BE2C (cell line): ENCODE measurements at regions not wholly inside any gene's neighbourhood (a gene's known extent, or its start where the extent isn't known, plus 50 kb on each side); places are given as distances from the start of the nearest gene placed in this dataset.

ENCODE experiments used
- DNase-seq: peaks from one replicate; pipeline ENCODE4 v3.0.0-alpha.2; 2020
- H3K27me3 ChIP-seq: fragments of 250-450 bp; sonication (Bioruptor Pico); 2 replicates; pipeline ENCODE4 v1.5.1; 2020; ENCODE audit warnings: mild to moderate bottlenecking
- H3K36me3 ChIP-seq: fragments of 250-450 bp; sonication (Bioruptor Pico); 2 replicates; pipeline ENCODE4 v1.5.1; 2020; ENCODE audit warnings: mild to moderate bottlenecking
- H3K4me1 ChIP-seq: fragments of 250-450 bp; sonication (Bioruptor Pico); 2 replicates; pipeline ENCODE4 v1.5.1; 2020
- H3K4me3 ChIP-seq: 2 replicates; pipeline ENCODE4 v1.5.1; 2011; ENCODE audit warnings: low read depth, low read length
- H3K9me3 ChIP-seq: fragments of 250-450 bp; sonication (Bioruptor Pico); 2 replicates; pipeline ENCODE4 v1.5.1; 2020
- CTCF ChIP-seq: IDR thresholded peaks from 2 replicates; pipeline ENCODE4 v1.5.1; 2012; ENCODE audit warnings: mild to moderate bottlenecking, low read depth, low read length

DNA sequence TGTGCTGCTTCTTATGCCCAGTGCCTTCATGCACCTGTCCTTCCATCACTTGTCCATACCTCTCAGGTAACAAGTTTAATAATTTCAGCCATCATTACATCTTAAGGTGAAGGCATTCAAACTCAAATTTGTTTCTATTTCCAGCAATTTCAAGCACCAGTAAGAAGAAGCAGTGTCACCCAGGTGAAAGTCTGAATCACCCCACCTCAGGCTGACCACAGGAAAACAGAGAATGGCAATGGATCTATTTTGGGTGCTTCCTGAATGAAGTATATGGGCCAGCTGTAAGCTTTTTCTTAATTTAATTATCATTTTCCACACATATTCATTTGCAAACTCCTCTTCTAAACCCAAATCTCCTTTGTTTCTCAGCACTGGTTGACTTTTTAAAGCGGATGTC lies 372.7 kb upstream of the SOX11 start:
- no peaks in the 10 kb centered on the region for H3K9me3 ChIP-seq
- no peaks in the 10 kb centered on the region for H3K27me3 ChIP-seq
- no peaks in the 10 kb centered on the region for H3K36me3 ChIP-seq
- H3K4me3 ChIP-seq: no peak overlapping the region
- no peak for DNase-seq
- TF ChIP-seq CTCF: no peak
- H3K4me1 ChIP-seq: no peaks in the 10 kb centered on the region

GRCh38 chr2:5322396-5322795 lies 369.8 kb upstream of the SOX11 start:
- no peak for TF ChIP-seq CTCF
- no peaks in the 10 kb centered on the region for H3K4me1 ChIP-seq
- H3K9me3 ChIP-seq: no peaks in the 10 kb centered on the region
- DNase-seq: no peak
- H3K4me3 ChIP-seq: no peak overlapping the region
- no peaks in the 10 kb centered on the region for H3K27me3 ChIP-seq
- no peaks in the 10 kb centered on the region for H3K36me3 ChIP-seq

DNA sequence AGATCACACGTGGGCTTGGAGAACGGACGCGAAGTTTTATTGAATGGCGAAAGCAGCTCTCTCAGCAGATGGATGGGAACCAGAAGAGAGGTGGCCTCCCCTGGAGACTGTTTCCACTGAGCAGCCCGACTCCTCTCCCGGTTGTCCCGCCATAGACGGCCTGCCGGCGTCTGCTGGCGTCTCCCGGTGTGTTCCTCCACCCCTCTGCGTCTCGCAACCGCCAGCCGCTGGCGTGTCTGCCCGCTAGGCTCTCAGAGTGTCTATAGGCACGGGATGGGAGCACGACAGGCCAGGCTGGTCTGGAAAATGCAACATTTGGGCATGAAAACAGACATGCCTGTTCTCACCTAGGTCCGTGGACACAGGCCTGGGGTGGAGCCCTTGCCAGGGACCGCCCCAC lies 366.7 kb upstream of the SOX11 start:
- TF ChIP-seq CTCF: no peak
- no peak for DNase-seq
- no peak overlapping the region for H3K4me3 ChIP-seq
- H3K4me1 ChIP-seq: no peaks in the 10 kb centered on the region
- no peaks in the 10 kb centered on the region for H3K9me3 ChIP-seq
- H3K27me3 ChIP-seq: no peaks in the 10 kb centered on the region
- no peaks in the 10 kb centered on the region for H3K36me3 ChIP-seq

- Histone ChIP-seq H3K9me3 (no peaks in the 10 kb centered on the region), H3K4me3 (no peak overlapping the region), H3K27me3 (no peaks in the 10 kb centered on the region), H3K36me3 (no peaks in the 10 kb centered on the region), H3K4me1 (no peaks in the 10 kb centered on the region)
- TF ChIP-seq CTCF: no peak
- DNase-seq: no peak
Observed at GRCh38 chr2:5328826-5329225, 363.4 kb upstream of the SOX11 start.

DNA sequence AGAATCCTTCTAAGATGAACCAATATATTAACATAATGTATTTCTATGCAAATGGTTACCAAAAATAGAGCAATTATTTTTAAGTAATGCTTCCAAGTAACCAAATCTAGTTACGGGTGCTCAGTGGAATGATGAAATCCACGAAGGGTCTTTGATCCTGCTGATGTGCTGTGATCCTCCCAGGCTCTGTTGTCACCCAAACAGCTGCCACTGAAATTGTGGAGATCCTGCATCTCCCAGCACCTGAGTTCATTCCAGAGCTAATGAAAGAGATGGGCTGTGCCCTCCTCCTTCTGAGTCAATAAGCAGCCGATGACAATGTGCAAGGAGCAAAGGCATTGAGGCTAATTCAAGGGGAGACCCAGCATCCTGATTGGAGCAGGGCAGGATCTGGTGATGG lies 362.4 kb upstream of the SOX11 start:
- no peak for DNase-seq
- TF ChIP-seq CTCF: no peak
- no peaks in the 10 kb centered on the region for H3K9me3 ChIP-seq

DNA sequence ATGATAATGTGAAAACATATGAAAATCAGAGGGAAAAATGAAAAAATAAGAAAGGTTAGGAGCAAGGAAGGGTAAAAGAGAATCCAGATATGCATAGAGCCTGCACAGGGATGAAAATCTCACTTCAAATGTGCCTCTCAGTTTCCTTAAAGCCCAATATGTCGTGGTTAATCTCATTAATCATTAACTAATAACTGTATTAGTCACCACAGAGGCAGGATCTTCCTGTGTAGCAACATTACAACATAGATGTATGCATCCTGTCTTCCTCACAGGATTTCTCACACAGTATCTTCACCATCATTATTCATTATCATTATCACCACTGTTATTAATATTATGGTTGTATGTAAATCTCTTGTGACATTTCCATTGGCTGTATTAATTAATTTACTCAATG lies 361.2 kb upstream of the SOX11 start:
- TF ChIP-seq CTCF: no peak
- Histone ChIP-seq H3K4me1 (no peaks in the 10 kb centered on the region), H3K36me3 (no peaks in the 10 kb centered on the region), H3K4me3 (no peak overlapping the region), H3K9me3 (no peaks in the 10 kb centered on the region), H3K27me3 (no peaks in the 10 kb centered on the region)
- no peak for DNase-seq

More for the DNA sequence above, 362.4 kb upstream of the SOX11 start:
- no peaks in the 10 kb centered on the region for H3K36me3 ChIP-seq
- H3K27me3 ChIP-seq: no peaks in the 10 kb centered on the region
- no peak overlapping the region for H3K4me3 ChIP-seq
- no peaks in the 10 kb centered on the region for H3K4me1 ChIP-seq
